RWPE1 (cell line): ENCODE measurements at regions not wholly inside any gene's neighbourhood (a gene's known extent, or its start where the extent isn't known, plus 50 kb on each side); places are given as distances from the start of the nearest gene placed in this dataset.

ENCODE experiments used
- CTCF ChIA-PET: fragments of 350-600 bp; sonication (Branson Sonifier 250); formaldehyde crosslinking; extraction: SDS; loops from one replicate; lab custom pipeline; 2021; lab: Yijun Ruan, JAX
- POLR2A ChIA-PET: fragments of 400-600 bp; formaldehyde crosslinking; extraction: SDS; loops from one replicate; lab custom pipeline; 2020; ENCODE audit warnings: antibody characterized with exemption; ENCODE audit not compliant: low non-redundant PET; lab: Yijun Ruan, JAX
- DNase-seq: peaks from one replicate; pipeline ENCODE4 v3.0.0; 2012; ENCODE audit warnings: low spot score
- H3K27ac ChIP-seq: fragments of 450-650 bp; 2 replicates; pipeline ENCODE4 v1.5.1; 2017
- CTCF ChIP-seq: fragments of 450-650 bp; conservative IDR thresholded peaks from 2 replicates; pipeline ENCODE4 v1.5.1; 2017; ENCODE audit warnings: low read depth, mild to moderate bottlenecking

- CTCF ChIA-PET: no interaction called here
- no peak for TF ChIP-seq CTCF
- H3K27ac ChIP-seq: no peak overlapping the region
- POLR2A ChIA-PET: no interaction called here
- no peak for DNase-seq
These were observed 260.9 kb upstream of the SLITRK3 start for GRCh38 chr3:165457096-165457495.

- CTCF ChIA-PET: no interaction called here
- no peak for DNase-seq
- POLR2A ChIA-PET: no interaction called here
- TF ChIP-seq CTCF: no peak
- H3K27ac ChIP-seq: no peak overlapping the region
These were observed 259.6 kb upstream of the SLITRK3 start for GRCh38 chr3:165455793-165456192.

GRCh38 chr3:165455360-165455759 is 259.2 kb upstream of the SLITRK3 start:
- ChIA-PET POLR2A (no interaction called here), CTCF (no interaction called here)
- no peak for TF ChIP-seq CTCF
- DNase-seq: no peak
- H3K27ac ChIP-seq: no peak overlapping the region

- POLR2A ChIA-PET: no interaction called here
- no peak for TF ChIP-seq CTCF
- no peak overlapping the region for H3K27ac ChIP-seq
- CTCF ChIA-PET: no interaction called here
- DNase-seq: no peak
These were observed 255.3 kb upstream of the SLITRK3 start for GRCh38 chr3:165451371-165452070.

- POLR2A ChIA-PET: no interaction called here
- DNase-seq: no peak
- H3K27ac ChIP-seq: no peak overlapping the region
- CTCF ChIA-PET: no interaction called here
- TF ChIP-seq CTCF: no peak
These were observed 250.4 kb upstream of the SLITRK3 start for GRCh38 chr3:165446555-165446954.

- ChIA-PET POLR2A (no interaction called here), CTCF (interaction anchor here (0.6 kb wide), 2 partner anchors 26 to 215 kb away, joined by 4 to 5 read pairs; no protein-coding TSS in a partner anchor)
- H3K27ac ChIP-seq: no peak overlapping the region
- no peak for TF ChIP-seq CTCF
- no peak for DNase-seq
These were observed 248.6 kb upstream of the SLITRK3 start for GRCh38 chr3:165444745-165445144.

- TF ChIP-seq CTCF: no peak
- ChIA-PET POLR2A (no interaction called here), CTCF (no interaction called here)
- no peak for DNase-seq
- H3K27ac ChIP-seq: no peak overlapping the region
These were observed 247.5 kb upstream of the SLITRK3 start for GRCh38 chr3:165443664-165444063.
